Ishikawa (cell line): ENCODE measurements at regions not wholly inside any gene's neighbourhood (a gene's known extent, or its start where the extent isn't known, plus 50 kb on each side); places are given as distances from the start of the nearest gene placed in this dataset.

ENCODE experiments used
- CREB1 ChIP-seq: IDR thresholded peaks from 2 replicates; pipeline ENCODE4 v1.6.1; 2012; ENCODE audit warnings: low read depth
- EGR1 ChIP-seq: IDR thresholded peaks from 2 replicates; pipeline ENCODE4 v1.6.1; 2012
- RAD21 ChIP-seq: IDR thresholded peaks from 2 replicates; pipeline ENCODE4 v1.6.1; 2012; ENCODE audit warnings: low read depth
- TF ChIP-seq, protein P1 (sequence below): IDR thresholded peaks from 2 replicates; pipeline ENCODE4 v1.6.1; 2012; ENCODE audit warnings: low read depth, mild to moderate bottlenecking
- TF ChIP-seq, protein P2 (sequence below): IDR thresholded peaks from 2 replicates; pipeline ENCODE4 v1.6.1; 2012

DNA sequence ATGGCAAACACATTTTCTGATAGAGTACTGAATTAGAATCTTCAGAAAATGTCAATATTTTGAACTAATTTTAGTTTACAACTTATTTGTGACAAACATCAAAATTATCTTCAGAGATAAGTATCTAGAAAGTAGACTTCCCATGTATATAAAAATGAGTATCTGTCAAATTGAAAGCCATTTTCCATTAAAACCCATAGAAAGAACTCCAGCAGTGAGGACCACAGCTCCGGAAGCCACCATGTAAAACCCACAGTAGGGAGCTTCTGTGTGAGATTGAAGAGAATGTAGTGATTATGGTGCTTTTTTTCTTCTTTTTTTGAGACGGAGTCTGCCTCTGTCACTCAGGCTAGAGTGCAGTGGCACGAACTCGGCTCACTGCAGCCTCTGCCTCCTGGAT, 687.0 kb downstream of the TYW1 start:
- TF ChIP-seq, protein P1, sequence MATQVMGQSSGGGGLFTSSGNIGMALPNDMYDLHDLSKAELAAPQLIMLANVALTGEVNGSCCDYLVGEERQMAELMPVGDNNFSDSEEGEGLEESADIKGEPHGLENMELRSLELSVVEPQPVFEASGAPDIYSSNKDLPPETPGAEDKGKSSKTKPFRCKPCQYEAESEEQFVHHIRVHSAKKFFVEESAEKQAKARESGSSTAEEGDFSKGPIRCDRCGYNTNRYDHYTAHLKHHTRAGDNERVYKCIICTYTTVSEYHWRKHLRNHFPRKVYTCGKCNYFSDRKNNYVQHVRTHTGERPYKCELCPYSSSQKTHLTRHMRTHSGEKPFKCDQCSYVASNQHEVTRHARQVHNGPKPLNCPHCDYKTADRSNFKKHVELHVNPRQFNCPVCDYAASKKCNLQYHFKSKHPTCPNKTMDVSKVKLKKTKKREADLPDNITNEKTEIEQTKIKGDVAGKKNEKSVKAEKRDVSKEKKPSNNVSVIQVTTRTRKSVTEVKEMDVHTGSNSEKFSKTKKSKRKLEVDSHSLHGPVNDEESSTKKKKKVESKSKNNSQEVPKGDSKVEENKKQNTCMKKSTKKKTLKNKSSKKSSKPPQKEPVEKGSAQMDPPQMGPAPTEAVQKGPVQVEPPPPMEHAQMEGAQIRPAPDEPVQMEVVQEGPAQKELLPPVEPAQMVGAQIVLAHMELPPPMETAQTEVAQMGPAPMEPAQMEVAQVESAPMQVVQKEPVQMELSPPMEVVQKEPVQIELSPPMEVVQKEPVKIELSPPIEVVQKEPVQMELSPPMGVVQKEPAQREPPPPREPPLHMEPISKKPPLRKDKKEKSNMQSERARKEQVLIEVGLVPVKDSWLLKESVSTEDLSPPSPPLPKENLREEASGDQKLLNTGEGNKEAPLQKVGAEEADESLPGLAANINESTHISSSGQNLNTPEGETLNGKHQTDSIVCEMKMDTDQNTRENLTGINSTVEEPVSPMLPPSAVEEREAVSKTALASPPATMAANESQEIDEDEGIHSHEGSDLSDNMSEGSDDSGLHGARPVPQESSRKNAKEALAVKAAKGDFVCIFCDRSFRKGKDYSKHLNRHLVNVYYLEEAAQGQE: no peak
- no peak for TF ChIP-seq RAD21
- no peak for TF ChIP-seq CREB1
- TF ChIP-seq, protein P2, sequence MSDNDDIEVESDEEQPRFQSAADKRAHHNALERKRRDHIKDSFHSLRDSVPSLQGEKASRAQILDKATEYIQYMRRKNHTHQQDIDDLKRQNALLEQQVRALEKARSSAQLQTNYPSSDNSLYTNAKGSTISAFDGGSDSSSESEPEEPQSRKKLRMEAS: no peak
- no peak for TF ChIP-seq EGR1
